ENCODE measurements at regions not wholly inside any gene's neighbourhood (a gene's known extent, or its start where the extent isn't known, plus 50 kb on each side); places are given as distances from the start of the nearest gene placed in this dataset.

DNA sequence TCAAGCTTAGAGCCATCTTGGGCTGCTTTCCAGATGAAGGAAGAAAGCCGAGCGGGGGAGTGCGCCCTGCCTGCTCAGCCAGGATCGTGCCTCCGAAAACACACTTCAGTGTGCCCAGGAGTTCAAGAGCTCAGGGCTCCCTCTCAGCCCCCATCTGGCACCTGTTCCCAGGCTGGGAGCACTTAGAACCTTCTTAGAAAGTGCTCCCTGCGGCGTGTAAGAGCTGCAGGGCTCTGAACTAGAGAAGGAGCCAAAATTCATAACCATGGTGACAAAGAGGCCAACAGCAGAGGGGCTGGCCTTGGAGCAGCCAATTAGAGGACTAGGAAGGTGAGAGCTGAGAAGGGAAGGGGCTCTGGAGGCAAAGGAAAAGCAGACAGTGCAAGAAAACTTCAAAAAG lies 59.0 kb upstream of the TNRC6C start:
- DNase-seq: peak; percentile 96 to 98

DNA sequence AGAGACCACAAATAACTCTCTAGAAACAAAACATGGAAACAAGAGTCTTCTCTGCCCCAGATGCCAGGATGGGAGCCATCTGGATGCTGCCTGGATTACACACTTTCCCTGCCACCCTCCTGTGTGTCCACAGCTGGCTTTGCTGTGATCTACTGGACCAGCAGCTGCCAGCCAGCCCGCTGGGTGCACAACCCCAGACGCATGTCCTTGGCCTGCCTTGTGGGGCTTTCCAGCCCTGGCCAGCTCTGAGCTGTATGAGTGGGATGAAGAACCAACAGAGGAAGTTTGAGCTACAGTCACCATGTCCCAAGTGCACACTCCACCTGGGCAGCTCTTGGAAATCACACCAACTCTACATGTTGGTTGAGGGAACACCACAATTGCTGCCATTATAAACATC lies 57.0 kb upstream of the TNRC6C start:
- DNase-seq: peak; percentile 62 to 97

DNA sequence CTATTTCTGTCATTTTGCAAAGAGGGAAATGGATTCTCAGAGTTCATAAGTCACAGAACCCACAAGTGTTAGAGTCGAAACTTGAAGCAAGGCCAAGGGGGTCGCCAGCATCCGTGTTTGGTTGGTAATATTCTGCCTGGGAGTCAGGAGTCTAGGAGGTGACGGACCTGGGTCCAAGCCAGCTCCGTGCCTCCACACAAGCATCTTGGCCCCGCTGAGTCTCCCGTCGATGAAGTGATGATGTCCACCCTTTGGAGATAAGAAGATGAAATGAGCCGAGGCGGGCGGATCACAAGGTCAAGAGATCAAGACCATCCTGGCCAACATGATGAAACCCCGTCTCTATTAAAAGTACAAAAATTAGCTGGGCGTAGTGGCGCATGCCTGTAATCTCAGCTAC lies 53.2 kb upstream of the TNRC6C start:
- no peak for DNase-seq

DNA sequence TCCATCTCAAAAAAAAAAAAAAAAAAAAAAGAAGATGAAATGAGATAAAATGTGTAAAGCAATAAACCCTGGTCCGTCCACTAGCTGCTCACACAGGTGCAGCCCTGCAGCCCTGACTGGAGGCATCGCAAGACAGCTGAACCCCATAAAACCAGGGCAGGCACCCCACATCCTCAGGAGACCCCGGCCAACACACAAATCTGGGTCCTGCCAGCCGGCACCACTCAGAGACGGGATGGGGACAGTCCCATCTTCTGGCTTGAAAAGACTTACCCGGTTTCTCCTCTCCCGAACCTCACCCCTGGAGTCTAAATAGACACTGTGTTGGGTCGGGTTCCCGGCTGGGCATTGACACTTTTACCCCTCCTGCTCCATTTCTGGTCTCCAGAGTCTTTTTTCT lies 52.7 kb upstream of the TNRC6C start:
- DNase-seq: no peak

DNA sequence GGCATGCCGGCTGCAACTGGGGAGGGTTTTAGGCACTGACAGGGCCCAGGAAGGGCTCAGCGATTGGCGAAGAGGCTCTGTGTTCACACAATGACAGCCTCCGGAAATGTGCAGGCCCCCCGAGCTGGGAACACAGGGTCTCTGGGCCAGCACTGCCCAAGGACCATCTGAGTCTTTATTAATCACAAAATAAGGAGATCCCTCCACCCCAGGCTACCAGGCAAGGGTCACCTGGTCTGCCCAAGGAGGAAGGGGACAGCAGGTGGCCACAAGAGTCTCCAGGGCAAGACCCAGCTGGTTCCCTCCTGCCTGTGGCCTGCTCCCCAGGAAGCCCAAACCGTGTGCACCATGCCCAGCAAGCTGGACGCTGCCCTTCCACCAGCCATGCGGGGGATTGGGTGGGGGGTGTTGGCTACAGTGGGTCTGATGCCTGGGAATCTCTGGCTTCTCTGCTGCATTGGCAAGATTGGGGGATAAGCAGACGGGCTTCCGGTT lies 52.1 kb upstream of the TNRC6C start:
- no peak for DNase-seq

DNA sequence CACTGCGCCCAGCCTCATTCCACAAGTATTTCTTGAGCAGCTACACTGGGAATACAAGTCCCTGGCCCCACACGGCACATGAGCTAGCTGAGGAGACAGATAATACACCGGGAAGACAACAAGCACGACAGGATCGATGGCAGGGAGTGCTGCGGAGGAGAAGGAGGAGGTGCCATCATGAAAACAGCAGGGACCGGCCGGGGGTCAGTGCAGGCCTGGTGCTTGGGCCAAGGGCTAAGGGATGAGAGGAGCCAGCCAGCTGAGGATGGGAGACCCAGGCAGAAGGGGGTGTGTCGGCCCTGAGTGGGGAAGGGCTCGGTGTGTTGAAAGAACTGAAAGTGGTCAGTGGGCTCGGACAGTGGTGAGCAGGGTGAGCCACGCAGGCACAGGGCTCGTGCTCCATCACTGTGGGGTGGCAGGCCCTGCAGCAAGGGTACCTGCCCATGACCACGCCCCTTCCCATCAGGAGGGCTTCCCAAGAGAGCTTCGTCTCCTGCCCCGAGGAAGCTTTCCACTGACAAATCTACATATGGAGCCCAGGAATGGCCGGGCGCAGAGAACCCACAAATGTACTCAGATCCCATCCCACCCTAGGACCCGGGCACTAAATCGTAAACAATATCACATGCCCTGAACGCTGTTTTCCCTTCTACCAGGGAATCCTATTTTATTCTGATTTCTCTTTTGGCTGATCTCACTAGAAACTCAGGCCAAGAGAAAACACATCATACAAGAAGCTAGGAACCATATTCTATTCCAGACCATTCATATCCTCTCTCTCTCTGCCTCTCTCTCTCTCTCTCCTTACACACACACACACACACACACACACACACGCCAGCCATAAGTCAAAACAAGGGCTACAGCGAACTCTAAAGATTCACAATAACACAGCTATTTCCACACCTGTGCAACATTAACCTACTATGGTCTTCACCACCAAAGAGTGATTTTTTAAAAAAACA lies 50.7 kb upstream of the TNRC6C start:
- no peak for DNase-seq

DNA sequence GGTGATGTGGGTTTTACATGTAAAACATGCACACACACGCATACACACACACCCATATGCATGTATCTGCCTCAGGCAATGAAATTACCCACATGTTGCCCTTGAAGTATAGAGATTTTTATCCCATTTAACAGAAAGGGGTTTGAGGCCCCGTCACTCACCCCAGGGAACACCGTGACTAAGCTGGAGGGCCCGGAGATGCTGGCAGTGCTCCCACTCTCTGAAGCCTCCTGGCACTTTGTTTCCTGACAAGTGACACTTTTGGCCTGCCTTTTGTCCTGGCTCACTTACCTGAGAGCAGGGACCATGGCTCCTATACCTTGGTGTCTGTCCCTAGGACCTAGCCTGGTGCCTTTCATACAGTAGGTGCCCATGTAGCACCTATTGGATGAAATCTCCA lies 50.0 kb upstream of the TNRC6C start:
- no peak for DNase-seq

All from NCI-H524 (cell line).